KBM-7 (cell line): ENCODE measurements at regions not wholly inside any gene's neighbourhood (a gene's known extent, or its start where the extent isn't known, plus 50 kb on each side); places are given as distances from the start of the nearest gene placed in this dataset.
A peak's percentile ranks its signal among the peaks of the same experiment; 100 is the strongest.
"Not testable (repeated sequence)": the region's sequence is repeated elsewhere in the genome, so short reads cannot be mapped to it uniquely, and the experiment has no call there.

Experiments used
- DNase-seq: peaks from one replicate; pipeline ENCODE4 v3.0.0-alpha.2; 2015
- in situ Hi-C: fragments of 300-500 bp; cut with MboI; formaldehyde crosslinking; loops from 2 replicates; pipeline ENCODE4 v1.14.3; 2020; ENCODE audit warnings: low sequenced_read_pairs, low pct_unique_long_range_greater_than_20kb, mixed read lengths

GRCh38 chr14:87748558-87748957 lies 244.4 kb downstream of the GALC start:
- no peak for DNase-seq
- in situ Hi-C loops, result no loop called here

DNA sequence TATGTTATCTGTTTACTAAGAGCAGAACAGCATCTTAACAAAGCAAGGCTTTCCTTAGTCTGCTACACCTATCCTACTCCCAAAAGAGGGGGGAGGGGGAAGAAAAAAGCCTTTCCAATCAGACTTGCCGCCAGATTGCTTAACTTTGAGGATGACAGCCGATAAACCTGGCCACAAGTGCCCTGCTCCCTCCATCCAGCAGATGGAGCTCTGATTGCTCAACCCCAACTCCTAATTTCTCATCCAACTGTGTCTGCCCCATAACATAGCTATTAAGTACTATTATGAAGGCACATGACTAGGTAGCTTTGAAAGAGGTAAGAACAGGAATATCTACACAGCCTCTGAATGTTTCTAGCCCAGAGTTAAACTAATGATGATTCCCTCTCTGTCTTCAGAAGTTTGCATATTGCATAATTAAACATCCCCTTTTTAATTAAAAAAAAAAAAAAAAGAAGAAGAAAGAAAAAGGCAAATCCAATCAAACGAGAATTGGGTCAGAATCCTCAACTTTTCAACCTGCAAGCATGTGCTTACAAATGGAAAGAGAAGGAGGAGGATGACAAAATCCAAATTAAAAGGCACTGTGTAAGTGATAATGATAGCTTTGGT lies 247.4 kb downstream of the GALC start:
- in situ Hi-C loops, result no loop called here
- peak; percentile 51 for DNase-seq

GRCh38 chr14:87734577-87735360 lies 258.2 kb downstream of the GALC start:
- DNase-seq, in situ Hi-C loops: not testable (repeated sequence)

GRCh38 chr14:87733115-87733514 lies 259.9 kb downstream of the GALC start:
- in situ Hi-C loops, DNase-seq: not testable (repeated sequence)

- no peak for DNase-seq
- in situ Hi-C loops, result no loop called here
Observed at GRCh38 chr14:87732562-87732961, 260.4 kb downstream of the GALC start.

- in situ Hi-C loops, result no loop called here
- no peak for DNase-seq
Observed at GRCh38 chr14:87725318-87725717, 267.7 kb downstream of the GALC start.

GRCh38 chr14:87712396-87713090 lies 280.4 kb downstream of the GALC start:
- in situ Hi-C loops, result no loop called here
- DNase-seq, result no peak

GRCh38 chr14:87705439-87705896 lies 287.5 kb downstream of the GALC start:
- DNase-seq, result no peak
- in situ Hi-C loops, result no loop called here

DNA sequence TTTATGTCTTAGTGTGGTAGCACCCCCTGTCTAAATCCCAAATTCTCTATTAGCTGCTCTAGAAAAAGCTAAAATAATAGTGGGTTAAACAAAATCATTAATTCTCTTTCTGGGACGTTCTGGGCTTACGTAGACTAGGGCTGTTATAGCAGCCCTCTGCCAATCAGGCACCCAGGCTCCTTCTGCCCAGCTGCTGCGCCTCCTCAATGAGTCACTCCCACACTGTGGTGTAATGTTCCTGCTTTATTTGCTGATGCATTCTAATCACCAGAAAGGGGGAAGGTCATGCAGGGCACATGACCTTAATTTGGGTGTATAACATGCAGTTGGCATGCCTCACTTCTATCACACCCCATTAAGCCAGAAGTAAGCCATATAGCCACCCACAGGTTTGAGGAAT lies 294.5 kb downstream of the GALC start:
- DNase-seq, result no peak
- in situ Hi-C loops, result no loop called here

DNA sequence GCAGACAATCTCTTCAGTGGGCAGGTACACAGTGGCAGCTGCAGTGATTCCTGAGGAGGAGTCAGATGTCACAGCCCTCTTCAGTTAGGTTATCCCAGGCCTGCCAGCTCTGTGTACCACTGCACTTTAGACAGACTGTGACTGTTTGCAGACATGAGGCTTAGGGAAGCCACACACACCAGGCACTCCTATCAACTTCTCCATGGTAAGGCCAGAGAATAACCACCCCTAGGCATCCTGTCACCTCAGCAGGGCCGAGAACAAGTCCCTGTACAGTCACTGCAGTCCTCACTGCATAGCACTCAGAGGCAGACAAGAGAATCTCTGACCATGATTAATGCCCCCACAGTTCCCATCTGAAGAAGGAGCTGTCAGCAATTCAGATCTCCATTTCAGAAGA lies 296.5 kb downstream of the GALC start:
- DNase-seq, result no peak
- in situ Hi-C loops, result no loop called here

- no peak for DNase-seq
- in situ Hi-C loops, result no loop called here
Observed at GRCh38 chr14:87691042-87691881, 301.7 kb downstream of the GALC start.

DNA sequence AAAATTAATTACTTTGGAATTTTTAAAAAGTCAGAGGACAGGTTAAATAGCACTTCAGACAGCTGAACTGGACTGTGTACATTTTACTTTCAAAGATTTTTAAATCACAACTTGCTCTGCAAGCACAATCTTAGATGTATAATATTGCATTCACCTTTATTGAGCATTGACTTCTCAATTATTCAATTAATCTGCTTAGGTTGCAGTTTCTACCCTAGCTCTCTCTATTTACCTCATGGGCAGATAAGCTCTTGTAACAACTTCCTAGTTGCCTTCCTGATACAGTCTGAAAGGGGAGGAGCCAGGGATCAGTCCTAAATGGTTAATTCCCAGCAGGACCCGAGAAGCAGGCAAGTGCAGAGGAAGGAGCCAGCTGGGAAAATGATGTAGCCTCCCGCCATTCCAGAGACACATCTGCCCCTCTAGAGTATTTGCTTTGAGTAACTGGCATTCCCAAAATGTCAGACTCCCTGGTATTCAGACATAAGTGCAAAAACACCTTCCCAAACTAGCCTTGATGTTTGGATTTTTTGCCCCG lies 302.8 kb downstream of the GALC start:
- in situ Hi-C loops, result no loop called here
- no peak for DNase-seq

GRCh38 chr14:87688524-87688923 lies 304.5 kb downstream of the GALC start:
- no peak for DNase-seq
- in situ Hi-C loops, result no loop called here

- DNase-seq, result no peak
- in situ Hi-C loops, result no loop called here
Observed at GRCh38 chr14:87687420-87687819, 305.6 kb downstream of the GALC start.

DNA sequence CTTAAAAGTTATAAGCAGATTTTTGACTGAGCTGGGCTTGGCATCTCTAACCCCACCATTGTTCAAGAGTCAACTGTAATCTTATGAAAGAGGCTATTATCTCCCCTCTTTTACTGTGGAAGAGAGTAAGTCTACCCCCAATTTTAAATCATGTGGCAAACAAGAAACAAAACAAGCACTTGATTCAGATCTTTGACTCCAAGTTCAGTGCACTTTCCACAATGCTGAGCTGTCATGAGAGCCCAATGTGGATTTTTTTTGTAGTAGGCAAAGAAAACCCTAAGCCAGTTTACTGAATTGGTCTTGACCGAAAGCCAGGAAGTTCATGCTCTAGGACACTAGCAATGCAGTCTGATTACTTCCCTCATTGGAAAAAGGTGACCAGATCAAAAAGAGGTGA lies 306.2 kb downstream of the GALC start:
- in situ Hi-C loops, result no loop called here
- DNase-seq, result no peak

GRCh38 chr14:87679866-87680265 lies 313.1 kb downstream of the GALC start:
- in situ Hi-C loops, result no loop called here
- no peak for DNase-seq

GRCh38 chr14:87678624-87679023 lies 314.4 kb downstream of the GALC start:
- in situ Hi-C loops, result no loop called here
- no peak for DNase-seq

DNA sequence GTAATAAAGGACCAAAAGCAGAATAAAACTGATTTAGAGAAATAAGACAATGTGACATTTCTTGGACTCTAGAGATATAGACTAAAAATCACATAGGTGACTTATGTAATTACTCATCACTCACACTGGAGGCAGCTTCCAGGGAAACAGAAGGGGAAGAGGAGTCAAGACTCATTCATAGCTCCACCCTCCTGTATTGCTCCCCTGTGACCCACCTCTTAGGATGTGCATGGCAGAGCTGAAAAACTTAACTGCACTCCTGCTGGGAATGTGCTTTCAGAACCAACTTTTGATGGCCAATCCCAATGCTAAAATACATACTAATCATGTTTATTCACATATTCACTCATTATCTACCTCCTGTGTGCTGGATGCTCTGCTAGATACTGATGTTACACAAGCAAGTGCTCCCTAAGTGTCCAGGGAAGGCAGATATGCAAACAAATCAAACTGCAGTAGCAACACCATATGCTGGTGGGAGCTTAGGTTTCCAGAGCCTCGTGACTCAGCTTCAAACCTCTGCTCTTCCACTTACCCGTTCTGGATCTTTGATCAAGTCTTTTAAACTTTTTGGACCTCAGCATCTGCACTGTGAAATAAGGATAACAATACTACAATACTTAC lies 316.1 kb downstream of the GALC start:
- in situ Hi-C loops, result no loop called here
- DNase-seq, result no peak

- DNase-seq, result no peak
- in situ Hi-C loops, result no loop called here
Observed at GRCh38 chr14:87667659-87668058, 325.3 kb downstream of the GALC start.
